ENCODE measurements at regions not wholly inside any gene's neighbourhood (a gene's known extent, or its start where the extent isn't known, plus 50 kb on each side); places are given as distances from the start of the nearest gene placed in this dataset.
"Not testable (repeated sequence)": the region's sequence is repeated elsewhere in the genome, so short reads cannot be mapped to it uniquely, and the experiment has no call there.

GRCh38 chr3:145197821-145198220 lies 963.2 kb downstream of the PLOD2 start:
- Histone ChIP-seq H3K9ac (ENCODE audit: low read length) (no peak overlapping the region), H3K36me3 (ENCODE audit: control insufficient read depth, insufficient read depth, low read length, severe bottlenecking) (no peaks in the 10 kb centered on the region), H3K27me3 (replicated peaks; ENCODE audit: control insufficient read depth, insufficient read depth, low read length) (no peaks in the 10 kb centered on the region), H3K4me3 (ENCODE audit: low read length) (no peak overlapping the region), H3K9me3 (ENCODE audit: control insufficient read depth, low read length) (peaks cover 27% of the 10 kb centered on the region), H3K4me1 (ENCODE audit: control insufficient read depth, insufficient read depth, low read length) (no peaks in the 10 kb centered on the region)
- no peak for DNase-seq (ENCODE audit: low read depth)

DNA sequence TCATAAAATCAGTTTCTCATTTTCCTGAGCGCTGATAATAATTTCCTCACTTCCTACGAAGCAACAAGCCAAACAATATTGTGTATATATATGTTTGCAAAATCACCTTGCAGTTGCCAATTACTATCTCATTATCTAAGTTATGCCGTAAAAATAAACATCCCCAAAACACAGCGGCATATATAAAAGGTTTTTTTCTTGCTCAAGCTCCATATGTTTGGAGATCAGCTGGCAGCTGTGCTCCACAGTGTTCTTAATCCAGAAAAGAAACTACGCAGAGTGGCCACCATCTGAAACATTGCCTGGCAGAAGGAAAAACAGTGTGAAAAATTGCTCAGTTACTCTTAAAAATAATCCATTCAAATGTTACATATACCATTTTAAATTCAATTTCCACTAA lies 951.4 kb downstream of the PLOD2 start:
- Histone ChIP-seq H3K9ac (ENCODE audit: low read length) (no peak overlapping the region), H3K4me1 (ENCODE audit: control insufficient read depth, insufficient read depth, low read length) (no peaks in the 10 kb centered on the region), H3K36me3 (ENCODE audit: control insufficient read depth, insufficient read depth, low read length, severe bottlenecking) (no peaks in the 10 kb centered on the region), H3K4me3 (ENCODE audit: low read length) (no peak overlapping the region), H3K27me3 (replicated peaks; ENCODE audit: control insufficient read depth, insufficient read depth, low read length) (no peaks in the 10 kb centered on the region), H3K9me3 (ENCODE audit: control insufficient read depth, low read length) (no peaks in the 10 kb centered on the region)
- DNase-seq (ENCODE audit: low read depth) = no peak

DNA sequence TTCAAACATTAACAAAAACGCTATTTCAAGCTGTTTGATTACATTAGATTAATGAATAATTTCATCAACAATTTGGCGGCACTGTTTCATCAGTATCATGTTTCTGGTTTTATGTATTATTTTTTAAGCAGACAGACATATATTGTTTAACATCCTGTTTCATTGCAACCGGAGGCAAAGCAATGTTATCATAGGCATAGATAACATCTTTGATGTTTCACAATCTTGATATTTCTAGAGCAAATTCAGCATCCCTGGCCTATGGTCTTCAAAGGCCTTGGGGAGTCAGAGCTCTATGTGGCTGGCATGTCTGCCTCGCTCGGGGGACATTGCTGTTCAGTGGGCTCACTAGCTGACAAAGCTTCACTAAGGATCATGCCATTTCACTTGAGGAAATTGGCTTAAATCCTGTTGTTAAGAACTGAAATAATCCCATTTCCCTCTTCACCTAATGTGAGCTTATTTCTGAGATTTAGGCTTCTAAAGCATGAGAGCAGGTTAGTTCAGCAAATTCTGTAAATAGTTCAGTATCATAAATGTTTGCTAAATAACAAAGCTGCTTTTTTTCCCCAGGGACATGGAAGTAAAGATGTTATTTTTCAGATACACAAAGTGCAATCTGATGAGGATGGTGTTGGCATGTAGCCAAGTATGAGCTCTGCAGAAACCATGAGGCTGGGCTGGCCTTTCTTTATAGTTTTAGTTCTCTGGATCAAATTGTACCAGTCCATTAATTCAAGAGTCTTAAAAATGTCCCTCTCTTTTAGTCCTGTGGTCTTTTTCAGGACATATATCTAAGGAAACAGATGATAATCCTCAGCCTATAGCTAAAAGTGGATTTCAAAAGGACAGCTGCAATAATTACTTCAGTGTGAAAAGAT lies 941.4 kb downstream of the PLOD2 start:
- Histone ChIP-seq H3K4me1 (ENCODE audit: control insufficient read depth, insufficient read depth, low read length) (no peaks in the 10 kb centered on the region), H3K27me3 (replicated peaks; ENCODE audit: control insufficient read depth, insufficient read depth, low read length) (no peaks in the 10 kb centered on the region), H3K36me3 (ENCODE audit: control insufficient read depth, insufficient read depth, low read length, severe bottlenecking) (no peaks in the 10 kb centered on the region), H3K4me3 (ENCODE audit: low read length) (no peak overlapping the region), H3K9ac (ENCODE audit: low read length) (no peak overlapping the region), H3K9me3 (ENCODE audit: control insufficient read depth, low read length) (no peaks in the 10 kb centered on the region)
- DNase-seq (ENCODE audit: low read depth) = peak; percentile 39

DNA sequence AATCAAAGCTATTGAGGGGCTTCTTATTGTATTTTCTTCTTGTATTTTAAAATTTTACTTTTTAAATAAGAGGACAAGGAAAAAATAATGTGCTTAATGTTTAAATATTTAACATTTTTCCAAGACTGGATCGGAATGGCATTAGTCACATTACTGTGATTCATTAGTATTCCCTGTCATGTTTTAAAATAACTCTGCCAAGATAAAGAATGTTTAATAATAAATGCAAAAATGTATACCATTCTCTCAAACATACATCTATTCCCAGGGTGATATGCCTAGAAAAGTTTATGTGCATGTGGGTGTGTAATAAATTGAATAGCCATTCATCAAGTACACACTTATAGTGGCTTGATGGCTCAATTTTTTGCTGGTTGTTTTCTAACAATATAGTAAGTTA lies 936.1 kb downstream of the PLOD2 start:
- no peak overlapping the region for H3K4me3 ChIP-seq (ENCODE audit: low read length)
- H3K36me3 ChIP-seq (ENCODE audit: control insufficient read depth, insufficient read depth, low read length, severe bottlenecking) = no peaks in the 10 kb centered on the region
- no peaks in the 10 kb centered on the region for H3K9me3 ChIP-seq (ENCODE audit: control insufficient read depth, low read length)
- H3K27me3 ChIP-seq (replicated peaks; ENCODE audit: control insufficient read depth, insufficient read depth, low read length) = no peaks in the 10 kb centered on the region
- H3K4me1 ChIP-seq (ENCODE audit: control insufficient read depth, insufficient read depth, low read length) = no peaks in the 10 kb centered on the region
- DNase-seq (ENCODE audit: low read depth) = no peak
- no peak overlapping the region for H3K9ac ChIP-seq (ENCODE audit: low read length)

DNA sequence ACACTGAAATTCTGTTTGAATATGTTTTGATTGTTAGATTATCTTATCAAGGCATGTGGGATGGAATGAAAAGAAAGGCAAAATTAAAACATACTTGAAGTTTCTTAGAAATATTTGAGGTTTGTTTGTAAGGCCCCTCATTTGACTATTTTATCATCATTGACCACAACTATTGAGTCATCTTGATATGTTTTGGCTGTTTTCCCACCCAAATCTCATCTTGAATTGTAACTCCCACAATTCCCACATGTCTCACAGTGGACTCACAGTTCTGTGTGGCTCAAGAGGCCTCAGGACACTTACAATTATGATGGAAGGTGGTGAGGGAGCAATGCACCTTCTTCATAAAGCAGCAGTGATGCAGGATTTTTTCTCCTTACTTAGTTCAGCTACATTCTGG lies 917.1 kb downstream of the PLOD2 start:
- Histone ChIP-seq H3K4me3 (ENCODE audit: low read length) (no peak overlapping the region), H3K9ac (ENCODE audit: low read length) (no peak overlapping the region), H3K27me3 (replicated peaks; ENCODE audit: control insufficient read depth, insufficient read depth, low read length) (no peaks in the 10 kb centered on the region), H3K9me3 (ENCODE audit: control insufficient read depth, low read length) (peaks cover 16% of the 10 kb centered on the region), H3K4me1 (ENCODE audit: control insufficient read depth, insufficient read depth, low read length) (peaks cover 6% of the 10 kb centered on the region), H3K36me3 (ENCODE audit: control insufficient read depth, insufficient read depth, low read length, severe bottlenecking) (no peaks in the 10 kb centered on the region)
- peak; percentile 86 for DNase-seq (ENCODE audit: low read depth)

GRCh38 chr3:145244327-145244726 lies 916.7 kb downstream of the PLOD2 start:
- Histone ChIP-seq H3K4me3 (ENCODE audit: low read length) (no peak overlapping the region), H3K9me3 (ENCODE audit: control insufficient read depth, low read length) (peaks cover 20% of the 10 kb centered on the region), H3K9ac (ENCODE audit: low read length) (no peak overlapping the region), H3K36me3 (ENCODE audit: control insufficient read depth, insufficient read depth, low read length, severe bottlenecking) (no peaks in the 10 kb centered on the region), H3K27me3 (replicated peaks; ENCODE audit: control insufficient read depth, insufficient read depth, low read length) (no peaks in the 10 kb centered on the region), H3K4me1 (ENCODE audit: control insufficient read depth, insufficient read depth, low read length) (peaks cover 6% of the 10 kb centered on the region)
- DNase-seq (ENCODE audit: low read depth) = no peak

- Histone ChIP-seq H3K4me1 (ENCODE audit: control insufficient read depth, insufficient read depth, low read length) (peaks cover 6% of the 10 kb centered on the region), H3K4me3 (ENCODE audit: low read length) (no peak overlapping the region), H3K27me3 (replicated peaks; ENCODE audit: control insufficient read depth, insufficient read depth, low read length) (no peaks in the 10 kb centered on the region), H3K36me3 (ENCODE audit: control insufficient read depth, insufficient read depth, low read length, severe bottlenecking) (no peaks in the 10 kb centered on the region), H3K9ac (ENCODE audit: low read length) (no peak overlapping the region), H3K9me3 (ENCODE audit: control insufficient read depth, low read length) (peaks cover 25% of the 10 kb centered on the region)
- no peak for DNase-seq (ENCODE audit: low read depth)
Measured at GRCh38 chr3:145246291-145246690, 914.7 kb downstream of the PLOD2 start.

- Histone ChIP-seq H3K4me3 (ENCODE audit: low read length) (no peak overlapping the region), H3K36me3 (ENCODE audit: control insufficient read depth, insufficient read depth, low read length, severe bottlenecking) (no peaks in the 10 kb centered on the region), H3K9ac (ENCODE audit: low read length) (no peak overlapping the region), H3K4me1 (ENCODE audit: control insufficient read depth, insufficient read depth, low read length) (peaks cover 5% of the 10 kb centered on the region), H3K9me3 (ENCODE audit: control insufficient read depth, low read length) (peaks cover 25% of the 10 kb centered on the region), H3K27me3 (replicated peaks; ENCODE audit: control insufficient read depth, insufficient read depth, low read length) (no peaks in the 10 kb centered on the region)
- DNase-seq (ENCODE audit: low read depth) = no peak
Measured at GRCh38 chr3:145248928-145249327, 912.1 kb downstream of the PLOD2 start.

GRCh38 chr3:145251311-145251710 lies 909.7 kb downstream of the PLOD2 start:
- Histone ChIP-seq H3K9me3 (ENCODE audit: control insufficient read depth, low read length) (peaks cover 25% of the 10 kb centered on the region), H3K9ac (ENCODE audit: low read length) (no peak overlapping the region), H3K36me3 (ENCODE audit: control insufficient read depth, insufficient read depth, low read length, severe bottlenecking) (no peaks in the 10 kb centered on the region), H3K4me3 (ENCODE audit: low read length) (no peak overlapping the region), H3K4me1 (ENCODE audit: control insufficient read depth, insufficient read depth, low read length) (no peaks in the 10 kb centered on the region), H3K27me3 (replicated peaks; ENCODE audit: control insufficient read depth, insufficient read depth, low read length) (no peaks in the 10 kb centered on the region)
- no peak for DNase-seq (ENCODE audit: low read depth)

- DNase-seq (ENCODE audit: low read depth) = not testable (repeated sequence)
Measured at GRCh38 chr3:145257967-145258366, 903.0 kb downstream of the PLOD2 start.

GRCh38 chr3:145259166-145259880 lies 901.7 kb downstream of the PLOD2 start:
- Histone ChIP-seq H3K9ac (ENCODE audit: low read length) (no peak overlapping the region), H3K27me3 (replicated peaks; ENCODE audit: control insufficient read depth, insufficient read depth, low read length) (no peaks in the 10 kb centered on the region), H3K4me3 (ENCODE audit: low read length) (no peak overlapping the region), H3K4me1 (ENCODE audit: control insufficient read depth, insufficient read depth, low read length) (no peaks in the 10 kb centered on the region), H3K36me3 (ENCODE audit: control insufficient read depth, insufficient read depth, low read length, severe bottlenecking) (no peaks in the 10 kb centered on the region), H3K9me3 (ENCODE audit: control insufficient read depth, low read length) (no peaks in the 10 kb centered on the region)
- no peak for DNase-seq (ENCODE audit: low read depth)

More at GRCh38 chr3:145257967-145258366, 903.0 kb downstream of the PLOD2 start:
- not testable (repeated sequence) for H3K4me3 ChIP-seq (ENCODE audit: low read length); H3K36me3 ChIP-seq (ENCODE audit: control insufficient read depth, insufficient read depth, low read length, severe bottlenecking); H3K9ac ChIP-seq (ENCODE audit: low read length); H3K4me1 ChIP-seq (ENCODE audit: control insufficient read depth, insufficient read depth, low read length); H3K9me3 ChIP-seq (ENCODE audit: control insufficient read depth, low read length); H3K27me3 ChIP-seq (replicated peaks; ENCODE audit: control insufficient read depth, insufficient read depth, low read length)
